Tibial nerve (tissue), 4 donors: ENCODE measurements at regions not wholly inside any gene's neighbourhood (a gene's known extent, or its start where the extent isn't known, plus 50 kb on each side); places are given as distances from the start of the nearest gene placed in this dataset.

Source experiments
- EP300 ChIP-seq, 2 donors: sonication (generic); formaldehyde crosslinking; IDR thresholded peaks; one replicate each; pipeline ENCODE4 v1.6.1; 2017; ENCODE audit warnings: antibody characterized with exemption in 2 of 2, mild to moderate bottlenecking in 1 of 2
- POLR2A ChIP-seq, 2 donors: fragments of 450-650 bp; IDR thresholded peaks; one replicate each; pipeline ENCODE4 v1.6.1; 2017; ENCODE audit warnings: antibody characterized with exemption in 2 of 2, mild to moderate bottlenecking in 2 of 2, moderate library complexity in 2 of 2
- TF ChIP-seq, protein P1 (sequence below), 5 experiments: fragments of 200-600 bp in 3 of 5; fragments of 450-650 bp in 2 of 5; sonication (generic) in 3 of 5; IDR thresholded peaks; one replicate each; pipeline ENCODE4 v1.5.1; 2016 to 2019; ENCODE audit warnings: antibody characterized with exemption in 5 of 5, mild to moderate bottlenecking in 3 of 5, moderate library complexity in 2 of 5

DNA sequence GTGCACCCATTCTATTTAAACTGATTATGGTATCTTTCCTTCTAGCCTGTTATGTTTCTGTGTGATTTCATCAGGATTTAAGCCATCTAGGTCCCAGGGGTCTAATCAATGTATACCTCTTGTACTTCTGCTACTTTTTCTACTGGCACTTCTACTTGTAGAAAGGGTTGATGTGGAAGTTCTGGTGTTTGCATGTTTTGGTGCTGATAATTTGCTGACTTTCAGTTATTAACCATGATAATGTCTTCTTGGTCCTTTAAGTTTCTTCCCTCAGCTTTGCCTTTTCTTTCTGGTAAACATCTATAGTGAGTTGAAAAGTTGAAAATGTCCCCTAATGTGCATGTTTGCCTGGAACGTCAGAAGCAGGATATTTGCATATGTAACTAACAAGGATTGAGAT, 390.6 kb upstream of the MAP3K7 start:
- TF ChIP-seq POLR2A (IDR thresholded peaks at IDR 0.05) (no peak), EP300 (IDR thresholded peaks at IDR 0.05) (no peak)
- TF ChIP-seq, protein P1, sequence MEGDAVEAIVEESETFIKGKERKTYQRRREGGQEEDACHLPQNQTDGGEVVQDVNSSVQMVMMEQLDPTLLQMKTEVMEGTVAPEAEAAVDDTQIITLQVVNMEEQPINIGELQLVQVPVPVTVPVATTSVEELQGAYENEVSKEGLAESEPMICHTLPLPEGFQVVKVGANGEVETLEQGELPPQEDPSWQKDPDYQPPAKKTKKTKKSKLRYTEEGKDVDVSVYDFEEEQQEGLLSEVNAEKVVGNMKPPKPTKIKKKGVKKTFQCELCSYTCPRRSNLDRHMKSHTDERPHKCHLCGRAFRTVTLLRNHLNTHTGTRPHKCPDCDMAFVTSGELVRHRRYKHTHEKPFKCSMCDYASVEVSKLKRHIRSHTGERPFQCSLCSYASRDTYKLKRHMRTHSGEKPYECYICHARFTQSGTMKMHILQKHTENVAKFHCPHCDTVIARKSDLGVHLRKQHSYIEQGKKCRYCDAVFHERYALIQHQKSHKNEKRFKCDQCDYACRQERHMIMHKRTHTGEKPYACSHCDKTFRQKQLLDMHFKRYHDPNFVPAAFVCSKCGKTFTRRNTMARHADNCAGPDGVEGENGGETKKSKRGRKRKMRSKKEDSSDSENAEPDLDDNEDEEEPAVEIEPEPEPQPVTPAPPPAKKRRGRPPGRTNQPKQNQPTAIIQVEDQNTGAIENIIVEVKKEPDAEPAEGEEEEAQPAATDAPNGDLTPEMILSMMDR (IDR thresholded peaks at IDR 0.05) = no peak
